Colon (tissue), 2 donors: ENCODE measurements at regions not wholly inside any gene's neighbourhood (a gene's known extent, or its start where the extent isn't known, plus 50 kb on each side); places are given as distances from the start of the nearest gene placed in this dataset.

Source experiments
- FAIRE-seq: peaks from 2 replicates; lab custom pipeline; 2012; peaks lifted over from hg19 to GRCh38; lab: Jason Lieb, UNC
- donor health status: control.
- donor health status: control.

- no peak for FAIRE-seq
These were observed 907.5 kb upstream of the SLC10A2 start for GRCh38 chr13:103973740-103974139.

- no peak for FAIRE-seq
These were observed 903.4 kb upstream of the SLC10A2 start for GRCh38 chr13:103969520-103970050.

- FAIRE-seq: no peak
These were observed 899.5 kb upstream of the SLC10A2 start for GRCh38 chr13:103965506-103966243.

GRCh38 chr13:103961784-103962183 lies 895.6 kb upstream of the SLC10A2 start:
- FAIRE-seq: no peak

- no peak for FAIRE-seq
These were observed 894.9 kb upstream of the SLC10A2 start for GRCh38 chr13:103961129-103961528.

GRCh38 chr13:103960001-103960400 lies 893.8 kb upstream of the SLC10A2 start:
- no peak for FAIRE-seq

- no peak for FAIRE-seq
These were observed 892.5 kb upstream of the SLC10A2 start for GRCh38 chr13:103958691-103959090.

- no peak for FAIRE-seq
These were observed 891.7 kb upstream of the SLC10A2 start for GRCh38 chr13:103957939-103958338.

GRCh38 chr13:103953859-103954258 lies 887.6 kb upstream of the SLC10A2 start:
- no peak for FAIRE-seq

- no peak for FAIRE-seq
These were observed 886.0 kb upstream of the SLC10A2 start for GRCh38 chr13:103952183-103952582.

GRCh38 chr13:103948426-103948825 lies 882.2 kb upstream of the SLC10A2 start:
- no peak for FAIRE-seq

- no peak for FAIRE-seq
These were observed 879.6 kb upstream of the SLC10A2 start for GRCh38 chr13:103945836-103946235.

GRCh38 chr13:103941506-103942140 lies 875.4 kb upstream of the SLC10A2 start:
- no peak for FAIRE-seq

- no peak for FAIRE-seq
These were observed 868.9 kb upstream of the SLC10A2 start for GRCh38 chr13:103935117-103935516.

- FAIRE-seq: no peak
These were observed 865.7 kb upstream of the SLC10A2 start for GRCh38 chr13:103931885-103932284.

GRCh38 chr13:103931331-103931845 lies 865.2 kb upstream of the SLC10A2 start:
- FAIRE-seq: no peak

GRCh38 chr13:103926118-103926517 lies 859.9 kb upstream of the SLC10A2 start:
- FAIRE-seq: no peak

GRCh38 chr13:103908911-103909310 lies 842.7 kb upstream of the SLC10A2 start:
- no peak for FAIRE-seq

- FAIRE-seq: no peak
These were observed 842.1 kb upstream of the SLC10A2 start for GRCh38 chr13:103908274-103908673.

GRCh38 chr13:103903790-103904189 lies 837.6 kb upstream of the SLC10A2 start:
- FAIRE-seq: no peak

GRCh38 chr13:103898481-103898880 lies 832.3 kb upstream of the SLC10A2 start:
- FAIRE-seq: no peak

- FAIRE-seq: no peak
These were observed 829.8 kb upstream of the SLC10A2 start for GRCh38 chr13:103895835-103896531.

- no peak for FAIRE-seq
These were observed 828.4 kb upstream of the SLC10A2 start for GRCh38 chr13:103894626-103895025.
